Lower leg skin (tissue), 3 donors: ENCODE measurements at regions not wholly inside any gene's neighbourhood (a gene's known extent, or its start where the extent isn't known, plus 50 kb on each side); places are given as distances from the start of the nearest gene placed in this dataset.

Experiments used
- POLR2A ChIP-seq, 2 donors: fragments of 450-650 bp; IDR thresholded peaks; one replicate each; pipeline ENCODE4 v1.6.1; 2016 to 2017; ENCODE audit warnings: antibody characterized with exemption in 2 of 2, mild to moderate bottlenecking in 1 of 2, moderate library complexity in 1 of 2
- TF ChIP-seq, protein P1 (sequence below), 3 donors: fragments of 450-650 bp; IDR thresholded peaks; one replicate each; pipeline ENCODE4 v1.5.1; 2016; ENCODE audit warnings: antibody characterized with exemption in 3 of 3, mild to moderate bottlenecking in 3 of 3, moderate library complexity in 2 of 3

DNA sequence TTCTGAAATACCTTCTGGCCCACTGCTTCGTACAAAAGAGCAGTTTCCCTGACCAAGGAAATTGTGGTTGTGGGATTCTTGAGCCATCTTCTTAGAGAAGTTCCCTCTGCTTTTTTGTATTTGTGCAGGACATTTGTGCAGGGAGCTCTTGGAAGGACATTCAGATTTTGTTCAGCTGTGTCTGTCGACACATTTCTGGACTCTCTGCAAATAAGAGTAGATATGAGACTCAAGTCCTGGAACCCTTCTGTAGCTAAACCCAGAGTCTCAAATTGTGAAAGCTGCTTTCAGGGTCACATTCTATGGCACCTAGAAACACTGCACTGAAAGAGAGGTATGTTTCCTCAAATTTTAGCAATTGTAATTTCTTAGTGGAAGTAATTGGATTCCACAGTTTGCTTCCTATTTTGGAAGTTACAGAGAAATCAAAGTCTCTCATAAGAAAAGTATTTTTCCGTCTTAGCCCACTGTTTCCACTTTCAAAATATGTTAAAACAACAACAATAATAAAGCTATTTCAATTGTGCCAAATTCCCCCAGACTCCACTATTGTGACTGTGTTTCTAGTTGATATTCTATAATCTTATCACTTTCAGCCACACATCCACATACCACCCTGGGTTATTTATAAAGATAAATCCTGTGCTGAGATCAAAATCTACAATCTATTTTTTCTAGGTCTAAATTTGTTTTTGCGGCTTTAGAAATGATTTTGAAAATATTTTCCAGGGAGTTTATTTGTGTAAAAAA lies 224.0 kb downstream of the COG6 start:
- no peak for TF ChIP-seq POLR2A (IDR thresholded peaks at IDR 0.05)
- TF ChIP-seq, protein P1, sequence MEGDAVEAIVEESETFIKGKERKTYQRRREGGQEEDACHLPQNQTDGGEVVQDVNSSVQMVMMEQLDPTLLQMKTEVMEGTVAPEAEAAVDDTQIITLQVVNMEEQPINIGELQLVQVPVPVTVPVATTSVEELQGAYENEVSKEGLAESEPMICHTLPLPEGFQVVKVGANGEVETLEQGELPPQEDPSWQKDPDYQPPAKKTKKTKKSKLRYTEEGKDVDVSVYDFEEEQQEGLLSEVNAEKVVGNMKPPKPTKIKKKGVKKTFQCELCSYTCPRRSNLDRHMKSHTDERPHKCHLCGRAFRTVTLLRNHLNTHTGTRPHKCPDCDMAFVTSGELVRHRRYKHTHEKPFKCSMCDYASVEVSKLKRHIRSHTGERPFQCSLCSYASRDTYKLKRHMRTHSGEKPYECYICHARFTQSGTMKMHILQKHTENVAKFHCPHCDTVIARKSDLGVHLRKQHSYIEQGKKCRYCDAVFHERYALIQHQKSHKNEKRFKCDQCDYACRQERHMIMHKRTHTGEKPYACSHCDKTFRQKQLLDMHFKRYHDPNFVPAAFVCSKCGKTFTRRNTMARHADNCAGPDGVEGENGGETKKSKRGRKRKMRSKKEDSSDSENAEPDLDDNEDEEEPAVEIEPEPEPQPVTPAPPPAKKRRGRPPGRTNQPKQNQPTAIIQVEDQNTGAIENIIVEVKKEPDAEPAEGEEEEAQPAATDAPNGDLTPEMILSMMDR (IDR thresholded peaks at IDR 0.05): no peak
